ENCODE measurements at regions not wholly inside any gene's neighbourhood (a gene's known extent, or its start where the extent isn't known, plus 50 kb on each side); places are given as distances from the start of the nearest gene placed in this dataset. TPM values are rescaled to one million over a fixed set of nuclear protein-coding genes. Genes with fewer than 3 reads are reported as not detected.

Small RNAs in the stretch of these regions (small RNA-seq; reads per million reads assigned to genes)
- gene AC093815.1, result not detected

Measured in skeletal muscle satellite cell (primary cell).